ENCODE measurements at regions not wholly inside any gene's neighbourhood (a gene's known extent, or its start where the extent isn't known, plus 50 kb on each side); places are given as distances from the start of the nearest gene placed in this dataset.

- no peak overlapping the region for H3K4me3 ChIP-seq (ENCODE audit: low read length, poor library complexity, severe bottlenecking)
- no peaks in the 10 kb centered on the region for H3K27me3 ChIP-seq (ENCODE audit: insufficient read depth, low read length, poor library complexity, severe bottlenecking)
- peaks cover 2% of the 10 kb centered on the region; the same call in 1 of the 2 replicates for H3K9me3 ChIP-seq (ENCODE audit: insufficient read depth, low read depth, low read length)
- no peak overlapping the region for H2AFZ ChIP-seq (ENCODE audit: low read length)
- no peaks in the 10 kb centered on the region for H3F3A ChIP-seq (ENCODE audit: low read depth)
- no peaks in the 10 kb centered on the region for H3K36me3 ChIP-seq (ENCODE audit: insufficient read depth, low read length)
- no peaks in the 10 kb centered on the region for H3K4me1 ChIP-seq (ENCODE audit: insufficient read depth, low read length, poor library complexity, severe bottlenecking)
- TF ChIP-seq CTCF (conservative IDR thresholded peaks at IDR 0.05; ENCODE audit: low read length) (no peak), EZH2phosphoT487 (IDR thresholded peaks at IDR 0.05; ENCODE audit: borderline replicate concordance) (no peak)
- no peak overlapping the region for H3K4me2 ChIP-seq (ENCODE audit: low read depth, low read length, poor library complexity, severe bottlenecking)
- H3K9ac ChIP-seq (ENCODE audit: low read depth, low read length, poor library complexity, severe bottlenecking) = no peak overlapping the region
- no peaks in the 10 kb centered on the region for H3K79me2 ChIP-seq (ENCODE audit: insufficient read depth, low read length)
- H4K20me1 ChIP-seq (ENCODE audit: insufficient read depth, low read length, poor library complexity, severe bottlenecking) = no peaks in the 10 kb centered on the region
- H3K9me2 ChIP-seq (replicated peaks; ENCODE audit: low read depth, low read length) = no peaks in the 10 kb centered on the region
These were observed 70.0 kb upstream of the ELAC2 start for GRCh38 chr17:13087802-13088201.

GRCh38 chr17:13086142-13086769 lies 68.4 kb upstream of the ELAC2 start:
- Histone ChIP-seq H3F3A (ENCODE audit: low read depth) (no peaks in the 10 kb centered on the region), H3K4me2 (ENCODE audit: low read depth, low read length, poor library complexity, severe bottlenecking) (no peak overlapping the region), H4K20me1 (ENCODE audit: insufficient read depth, low read length, poor library complexity, severe bottlenecking) (no peaks in the 10 kb centered on the region), H3K9me3 (ENCODE audit: insufficient read depth, low read depth, low read length) (peaks cover 8% of the 10 kb centered on the region; the same call in 1 of the 2 replicates), H3K4me1 (ENCODE audit: insufficient read depth, low read length, poor library complexity, severe bottlenecking) (no peaks in the 10 kb centered on the region), H3K9me2 (replicated peaks; ENCODE audit: low read depth, low read length) (no peaks in the 10 kb centered on the region), H3K4me3 (ENCODE audit: low read length, poor library complexity, severe bottlenecking) (no peak overlapping the region), H3K79me2 (ENCODE audit: insufficient read depth, low read length) (no peaks in the 10 kb centered on the region), H3K9ac (ENCODE audit: low read depth, low read length, poor library complexity, severe bottlenecking) (no peak overlapping the region), H2AFZ (ENCODE audit: low read length) (no peak overlapping the region), H3K27me3 (ENCODE audit: insufficient read depth, low read length, poor library complexity, severe bottlenecking) (no peaks in the 10 kb centered on the region), H3K36me3 (ENCODE audit: insufficient read depth, low read length) (no peaks in the 10 kb centered on the region)
- TF ChIP-seq CTCF (conservative IDR thresholded peaks at IDR 0.05; ENCODE audit: low read length) (no peak), EZH2phosphoT487 (IDR thresholded peaks at IDR 0.05; ENCODE audit: borderline replicate concordance) (no peak)

- Histone ChIP-seq H3K27me3 (ENCODE audit: insufficient read depth, low read length, poor library complexity, severe bottlenecking) (no peaks in the 10 kb centered on the region), H3K9ac (ENCODE audit: low read depth, low read length, poor library complexity, severe bottlenecking) (no peak overlapping the region), H3K4me1 (ENCODE audit: insufficient read depth, low read length, poor library complexity, severe bottlenecking) (no peaks in the 10 kb centered on the region), H2AFZ (ENCODE audit: low read length) (no peak overlapping the region), H3K9me2 (replicated peaks; ENCODE audit: low read depth, low read length) (no peaks in the 10 kb centered on the region), H3K4me2 (ENCODE audit: low read depth, low read length, poor library complexity, severe bottlenecking) (no peak overlapping the region), H3K9me3 (ENCODE audit: insufficient read depth, low read depth, low read length) (peaks cover 8% of the 10 kb centered on the region; the same call in 1 of the 2 replicates), H3F3A (ENCODE audit: low read depth) (no peaks in the 10 kb centered on the region), H4K20me1 (ENCODE audit: insufficient read depth, low read length, poor library complexity, severe bottlenecking) (no peaks in the 10 kb centered on the region), H3K36me3 (ENCODE audit: insufficient read depth, low read length) (no peaks in the 10 kb centered on the region), H3K79me2 (ENCODE audit: insufficient read depth, low read length) (no peaks in the 10 kb centered on the region), H3K4me3 (ENCODE audit: low read length, poor library complexity, severe bottlenecking) (no peak overlapping the region)
- no peak for TF ChIP-seq CTCF (conservative IDR thresholded peaks at IDR 0.05; ENCODE audit: low read length)
- no peak for TF ChIP-seq EZH2phosphoT487 (IDR thresholded peaks at IDR 0.05; ENCODE audit: borderline replicate concordance)
These were observed 67.8 kb upstream of the ELAC2 start for GRCh38 chr17:13085578-13085977.
